ENCODE measurements at regions not wholly inside any gene's neighbourhood (a gene's known extent, or its start where the extent isn't known, plus 50 kb on each side); places are given as distances from the start of the nearest gene placed in this dataset.

DNA sequence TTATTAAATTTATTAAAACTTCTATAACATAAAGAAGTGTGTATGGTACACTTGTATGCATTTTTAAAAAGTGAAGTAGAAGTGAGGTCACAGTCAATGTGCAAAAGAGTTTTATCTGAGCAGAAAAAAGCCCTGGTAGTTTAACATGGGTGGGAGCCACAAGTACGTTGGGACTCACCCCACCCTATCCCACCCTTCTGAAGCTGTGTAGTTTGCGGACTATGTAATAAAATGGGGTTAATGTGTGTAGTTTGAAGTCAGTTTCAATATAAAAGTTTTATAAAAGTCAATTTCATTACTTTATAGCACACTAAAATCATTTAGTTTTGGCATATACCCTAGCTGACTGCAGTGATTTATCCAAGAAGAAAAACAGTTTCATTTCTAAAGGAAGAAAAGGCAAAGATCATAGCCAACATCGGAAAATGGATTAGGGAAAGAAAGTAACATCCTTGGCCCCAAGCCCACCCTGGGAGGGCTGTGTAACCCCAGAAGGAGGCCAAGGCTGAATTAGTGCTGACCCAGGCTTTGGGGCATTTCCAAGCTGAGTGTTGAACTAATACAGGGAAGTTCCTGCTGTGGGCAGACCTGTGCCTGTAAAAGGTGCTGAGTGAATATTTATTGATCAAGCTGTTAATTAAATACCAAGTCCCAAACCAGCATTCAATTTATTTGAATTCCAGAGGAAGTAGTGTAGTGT is 398.6 kb upstream of the ADAMTSL1 start:
- DNase-seq: no peak

- DNase-seq: no peak
These were observed 395.8 kb upstream of the ADAMTSL1 start for GRCh38 chr9:18077941-18078678.

GRCh38 chr9:18092138-18092537 is 381.8 kb upstream of the ADAMTSL1 start:
- no peak for DNase-seq

DNA sequence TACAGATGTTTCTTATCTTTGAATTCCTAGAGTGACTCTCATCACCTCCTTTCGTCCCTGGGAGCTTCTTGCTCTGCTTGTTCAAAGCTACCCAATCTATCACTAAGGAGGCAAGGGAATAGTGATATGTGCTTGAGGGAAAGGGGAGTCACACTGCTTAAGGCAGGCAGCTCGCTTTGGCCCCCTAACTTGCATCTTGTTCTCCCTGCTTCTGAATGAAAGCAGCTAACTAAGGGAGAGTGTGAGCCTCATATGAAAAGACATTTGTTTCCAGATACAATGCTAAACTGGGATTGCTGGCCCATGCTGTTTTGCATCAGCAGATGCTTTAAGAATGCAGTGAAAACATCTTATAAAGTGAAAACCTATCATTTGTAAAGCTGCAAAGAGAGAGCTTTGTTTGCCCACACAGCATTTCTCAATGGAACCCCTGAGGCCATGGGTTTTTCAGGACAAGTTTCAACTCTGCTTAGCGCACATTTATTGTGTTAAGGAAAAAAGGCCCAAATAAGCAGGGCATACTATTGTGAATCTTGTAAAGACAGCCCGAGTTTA is 367.9 kb upstream of the ADAMTSL1 start:
- DNase-seq: no peak

DNA sequence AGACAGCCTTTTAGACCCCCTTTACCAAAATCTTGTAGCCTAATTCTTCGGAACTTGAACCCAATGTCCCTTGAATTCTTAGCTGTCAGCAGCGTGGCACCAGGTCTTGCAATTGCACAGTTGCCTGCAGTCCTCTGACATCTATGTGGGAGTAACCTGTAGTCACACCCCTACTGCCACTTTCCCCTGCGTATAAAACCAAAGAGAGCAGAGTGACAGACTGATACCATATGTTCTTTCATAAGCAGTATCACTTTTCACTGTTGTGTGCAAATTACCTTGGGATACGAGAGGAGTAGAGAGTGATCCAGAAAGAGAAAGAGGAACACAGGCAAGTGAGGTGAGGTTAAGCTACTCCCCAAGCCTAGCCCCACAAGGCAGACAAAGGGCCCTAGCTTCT is 364.3 kb upstream of the ADAMTSL1 start:
- DNase-seq: no peak

GRCh38 chr9:18111146-18111545 is 362.8 kb upstream of the ADAMTSL1 start:
- no peak for DNase-seq

GRCh38 chr9:18114559-18115475 is 359.1 kb upstream of the ADAMTSL1 start:
- DNase-seq: no peak

DNA sequence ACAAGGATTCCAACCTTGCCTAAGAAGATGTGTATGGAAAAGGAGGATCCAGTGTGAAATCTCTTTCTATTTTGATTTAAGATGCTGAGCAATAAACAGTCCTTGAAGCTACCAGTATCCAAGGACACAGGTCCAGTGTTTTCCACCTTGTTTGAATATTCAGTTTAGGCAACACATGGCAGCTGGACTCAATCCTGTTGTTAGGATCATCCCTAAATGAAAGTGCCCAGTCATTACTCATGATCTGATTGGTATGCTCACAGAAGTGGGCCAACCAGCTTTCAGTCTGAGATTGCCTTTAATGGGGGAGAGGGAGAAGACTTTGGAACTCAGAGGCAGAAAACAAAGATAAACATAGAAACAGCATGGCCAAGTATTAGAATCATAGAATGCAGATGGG is 355.7 kb upstream of the ADAMTSL1 start:
- DNase-seq: no peak

- no peak for DNase-seq
These were observed 351.8 kb upstream of the ADAMTSL1 start for GRCh38 chr9:18122171-18122570.

DNA sequence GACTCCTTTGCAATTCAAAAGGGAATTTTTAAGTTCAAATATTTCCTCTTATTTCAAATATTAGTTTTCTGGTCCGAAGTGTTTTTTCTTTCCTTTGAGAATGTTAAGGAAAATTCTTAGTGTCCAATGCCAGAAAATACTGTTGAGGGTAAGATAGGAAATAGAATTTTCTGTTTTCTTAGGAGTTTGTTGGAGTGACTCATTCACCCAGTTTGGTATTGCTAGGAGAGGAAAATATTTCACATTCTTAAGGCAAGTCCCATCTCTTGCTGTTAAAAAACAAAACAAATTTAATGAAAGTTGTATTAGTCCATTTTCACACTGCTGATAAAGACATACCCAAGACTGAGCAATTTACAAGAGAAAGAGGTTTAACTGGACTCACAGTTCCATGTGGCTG is 349.2 kb upstream of the ADAMTSL1 start:
- DNase-seq: no peak

DNA sequence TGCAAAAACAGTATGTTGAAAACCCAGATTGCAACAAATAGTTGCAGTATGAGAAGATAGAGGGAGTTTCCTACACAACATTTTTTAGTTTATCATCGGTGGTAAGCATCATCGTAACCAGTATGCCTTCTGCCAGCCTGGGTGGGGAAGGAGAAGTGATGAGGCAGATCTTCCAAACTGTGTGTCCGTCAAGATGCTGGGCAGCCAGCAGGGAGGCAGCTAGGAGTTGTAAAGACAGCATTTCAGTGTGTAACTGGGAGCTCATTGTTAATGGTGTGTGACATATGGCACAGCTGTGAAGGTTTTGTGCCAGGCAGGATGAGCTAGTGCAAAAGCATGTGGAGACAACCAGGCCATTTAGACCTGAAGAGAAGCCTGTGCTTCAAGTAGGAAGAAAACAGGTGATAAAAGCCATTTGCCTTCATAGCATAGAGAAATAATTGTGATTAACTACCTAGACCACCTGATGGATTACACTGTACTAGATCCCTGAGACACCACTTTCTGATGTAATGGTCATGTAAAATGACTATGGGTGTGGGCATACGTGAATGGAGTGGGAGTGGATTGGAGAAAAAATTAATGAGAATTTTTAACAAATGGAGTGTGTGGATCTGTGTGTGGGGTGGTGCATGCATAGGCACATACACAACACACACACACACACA is 347.0 kb upstream of the ADAMTSL1 start:
- DNase-seq: no peak

DNA sequence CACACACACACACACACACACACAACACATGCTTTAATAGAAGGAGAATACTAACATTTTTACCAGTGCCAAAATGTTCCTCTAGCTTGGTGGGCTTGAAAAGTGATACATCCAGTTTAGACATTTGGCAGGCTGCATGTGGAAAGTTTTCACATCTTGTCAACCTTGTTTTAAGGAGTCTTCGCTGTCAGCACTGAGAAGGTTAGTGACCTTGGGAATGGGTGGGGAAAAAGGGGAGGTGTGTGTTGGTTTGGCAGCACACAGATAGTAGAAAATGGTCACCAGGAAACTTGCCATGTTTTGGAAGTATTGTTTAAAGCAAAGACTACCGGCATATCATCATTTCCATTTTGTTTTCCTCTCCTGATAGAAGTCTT is 346.5 kb upstream of the ADAMTSL1 start:
- no peak for DNase-seq

DNA sequence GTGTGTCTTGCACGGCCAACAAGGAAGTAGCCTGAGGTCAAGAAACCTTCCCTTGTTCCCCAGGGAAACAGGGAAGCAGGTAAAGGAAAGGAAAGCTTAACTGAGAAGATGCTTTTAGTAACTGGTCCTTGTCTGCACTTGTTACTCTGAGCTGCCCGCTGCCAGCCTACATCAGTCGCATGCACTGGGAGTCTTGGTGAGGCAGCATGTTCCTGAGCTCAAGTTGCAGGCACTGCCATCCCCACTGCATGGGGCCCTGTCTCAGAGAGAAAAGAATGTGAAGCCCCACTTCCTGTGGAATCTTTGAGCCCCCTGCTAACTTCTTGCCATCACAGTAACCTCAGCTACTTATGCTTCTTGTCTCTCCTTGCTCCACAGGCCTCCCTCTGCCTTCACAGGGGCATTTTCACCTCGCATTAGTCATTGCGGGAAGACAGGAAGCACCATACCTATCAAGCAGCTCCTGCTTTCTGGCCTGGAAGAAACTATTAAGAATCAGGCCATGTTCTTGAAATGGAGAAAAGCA is 344.1 kb upstream of the ADAMTSL1 start:
- DNase-seq: no peak

DNA sequence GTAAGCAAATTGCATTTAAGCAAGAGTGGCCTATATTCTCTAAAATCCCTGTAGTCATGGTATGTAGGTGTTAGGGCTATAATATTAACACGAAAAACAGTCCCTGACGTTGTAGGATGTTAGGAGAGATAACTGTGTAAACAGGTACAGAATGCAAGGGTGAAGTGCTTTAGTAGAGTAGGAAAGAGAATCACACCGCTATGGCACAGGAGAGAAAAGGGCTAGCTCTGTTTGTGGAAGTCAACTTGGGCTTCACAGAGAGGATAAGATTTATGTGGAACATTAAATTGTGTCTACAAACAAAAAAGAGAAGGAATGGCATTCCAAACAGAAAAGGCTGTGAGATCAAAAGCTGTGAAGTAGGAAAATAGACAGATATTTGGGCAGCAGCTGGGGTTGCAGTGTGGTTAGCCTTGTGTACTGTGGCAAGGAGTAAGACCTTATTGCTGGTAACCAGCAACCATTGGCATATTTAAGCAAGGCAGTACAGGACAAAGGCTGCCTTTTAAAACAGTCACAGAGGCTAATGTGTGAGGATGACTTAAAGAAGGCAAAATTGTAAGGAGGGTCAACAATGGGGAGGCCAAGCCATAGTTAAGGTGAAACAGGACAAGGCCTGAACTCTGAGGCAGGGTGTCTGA is 337.5 kb upstream of the ADAMTSL1 start:
- DNase-seq: no peak

- DNase-seq: no peak
These were observed 336.1 kb upstream of the ADAMTSL1 start for GRCh38 chr9:18137815-18138214.

DNA sequence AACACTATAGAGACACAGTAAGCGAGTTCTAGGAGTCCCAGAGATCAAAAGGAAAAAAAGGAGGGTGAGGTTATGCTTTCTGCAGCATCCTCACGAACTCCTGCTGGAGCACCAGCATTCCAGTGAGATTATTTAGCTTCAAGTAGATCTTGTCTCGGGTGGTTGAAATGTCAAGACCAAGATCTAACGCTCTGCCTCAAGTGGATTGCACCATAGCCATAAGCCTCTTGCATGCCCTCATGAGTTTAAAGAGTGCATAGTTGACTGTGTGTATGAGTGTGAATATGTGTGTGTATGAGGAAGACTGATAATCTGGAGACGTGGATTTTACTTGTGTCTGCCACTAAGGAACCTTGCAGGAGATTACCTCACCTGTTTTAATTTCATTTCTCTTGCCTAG is 335.3 kb upstream of the ADAMTSL1 start:
- DNase-seq: no peak

GRCh38 chr9:18141681-18142080 is 332.3 kb upstream of the ADAMTSL1 start:
- no peak for DNase-seq

- no peak for DNase-seq
These were observed 330.7 kb upstream of the ADAMTSL1 start for GRCh38 chr9:18143073-18143745.

DNA sequence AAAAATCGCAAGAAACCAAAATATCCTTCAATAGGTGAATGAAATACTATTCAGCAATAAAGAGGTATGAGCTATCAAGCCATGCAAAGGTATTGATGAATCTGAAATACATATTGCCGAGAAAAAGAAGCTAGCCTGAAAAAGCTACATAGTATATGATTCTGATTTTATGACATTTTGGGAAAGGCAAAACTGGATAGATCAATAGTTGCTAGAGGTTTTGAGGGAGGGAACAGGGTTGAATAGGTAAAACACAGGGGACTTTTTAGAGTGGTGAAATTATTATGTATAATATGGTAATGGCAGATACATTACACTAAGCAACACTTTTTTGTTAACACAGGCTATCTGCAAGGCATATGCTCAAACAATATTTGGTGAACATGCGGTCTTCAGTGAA is 327.6 kb upstream of the ADAMTSL1 start:
- DNase-seq: no peak

- DNase-seq: no peak
These were observed 324.4 kb upstream of the ADAMTSL1 start for GRCh38 chr9:18149471-18150011.

DNA sequence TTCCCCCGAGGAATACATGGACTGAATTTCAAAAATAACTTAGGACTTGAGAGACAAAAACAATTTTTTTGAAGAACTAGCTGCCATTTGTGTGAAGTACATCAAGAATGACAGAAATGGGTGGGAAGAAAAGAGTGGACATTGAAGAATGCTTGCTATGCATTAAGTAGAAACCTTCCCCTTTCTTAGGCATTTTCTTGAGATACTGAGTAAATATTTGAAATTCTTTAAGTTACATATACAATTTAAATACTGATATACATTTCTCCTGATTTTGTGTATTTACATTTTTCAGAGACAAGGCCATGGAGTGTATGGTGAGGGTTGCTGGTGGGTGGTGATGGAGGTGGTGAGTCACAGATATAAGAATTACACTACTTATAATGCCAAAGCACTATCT is 319.3 kb upstream of the ADAMTSL1 start:
- no peak for DNase-seq
